B cell (primary cell): ENCODE measurements at regions not wholly inside any gene's neighbourhood (a gene's known extent, or its start where the extent isn't known, plus 50 kb on each side); places are given as distances from the start of the nearest gene placed in this dataset.
"Not testable (repeated sequence)": the region's sequence is repeated elsewhere in the genome, so short reads cannot be mapped to it uniquely, and the experiment has no call there.

Experiments
- ATAC-seq: fragments of 200-7000 bp; cut with Tn5 transposase; one replicate; pipeline ENCODE4 v1.10.0; 2021; ENCODE audit warnings: low read depth, mild to moderate bottlenecking, moderate number of reproducible peaks, moderate library complexity
- CTCF ChIA-PET: fragments of 350-600 bp; sonication (Branson Sonifier 250); formaldehyde crosslinking; loops from one replicate; lab custom pipeline; 2021; ENCODE audit warnings: antibody characterized with exemption, inconsistent platforms; lab: Charles Lee
- POLR2A ChIA-PET: fragments of 350-600 bp; sonication (Branson Sonifier 250); formaldehyde crosslinking; loops from one replicate; lab custom pipeline; 2021; ENCODE audit warnings: antibody characterized with exemption; lab: Charles Lee
- DNase-seq: peaks from one replicate; pipeline ENCODE4 v3.0.0; 2013
- H2AFZ ChIP-seq: 2 replicates; pipeline ENCODE4 v1.6.1; 2012; ENCODE audit warnings: mild to moderate bottlenecking, low read depth, low read length; ENCODE audit not compliant: insufficient read depth, poor library complexity, severe bottlenecking
- H3K27ac ChIP-seq, 2 donors: 1 replicate in 1 of 2; 2 replicates in 1 of 2; pipeline ENCODE4 v1.5.1; 2012 to 2013; ENCODE audit warnings: low read length in 2 of 2, mild to moderate bottlenecking in 2 of 2, moderate library complexity in 1 of 2
- H3K27me3 ChIP-seq, 4 experiments: fragments of 200-600 bp in 1 of 4; sonication (generic) in 1 of 4; replicated peaks in 1 of 4; 1 replicate in 2 of 4; 2 replicates in 2 of 4; pipeline versions ENCODE4 v1.6.1 to v1.7.0; 2013 to 2016; ENCODE audit warnings: low read length in 3 of 4, mild to moderate bottlenecking in 2 of 4, mixed read lengths in 1 of 4, moderate library complexity in 1 of 4; ENCODE audit not compliant: insufficient read depth in 4 of 4, control insufficient read depth in 3 of 4; ENCODE audit errors: control extremely low read depth in 1 of 4
- H3K36me3 ChIP-seq, 2 experiments: replicated peaks in 1 of 2; 1 replicate in 1 of 2; 2 replicates in 1 of 2; pipeline versions ENCODE4 v1.6.1 to v1.7.1; 2013; ENCODE audit warnings: low read length in 1 of 2; ENCODE audit not compliant: insufficient read depth in 2 of 2, control insufficient read depth in 1 of 2; ENCODE audit errors: control extremely low read depth in 1 of 2, extremely low read depth in 1 of 2
- H3K4me1 ChIP-seq, 2 donors: fragments of 200-600 bp in 1 of 2; sonication (generic) in 1 of 2; 1 replicate in 1 of 2; 2 replicates in 1 of 2; pipeline versions ENCODE4 v1.5.1 to v1.6.1; 2013 to 2017; ENCODE audit warnings: low read length in 2 of 2; ENCODE audit not compliant: control insufficient read depth in 2 of 2, insufficient read depth in 2 of 2
- H3K4me2 ChIP-seq: replicated peaks from 2 replicates; pipeline ENCODE3; 2012; ENCODE audit warnings: mild to moderate bottlenecking, low read depth, low read length; ENCODE audit not compliant: poor library complexity, severe bottlenecking
- H3K4me3 ChIP-seq, 5 experiments: fragments of 200-600 bp in 1 of 5; sonication (generic) in 1 of 5; 1 replicate in 3 of 5; 2 replicates in 2 of 5; pipeline versions ENCODE4 v1.5.1 to v1.7.0; 2011 to 2016; ENCODE audit warnings: low read length in 4 of 5, mild to moderate bottlenecking in 4 of 5, low read depth in 2 of 5, control low read depth in 1 of 5, moderate library complexity in 1 of 5; ENCODE audit not compliant: insufficient read depth in 1 of 5; ENCODE audit errors: control extremely low read depth in 1 of 5, extremely low read depth in 1 of 5
- H3K79me2 ChIP-seq: fragments of 200-600 bp; sonication (generic); one replicate; pipeline ENCODE4 v1.6.0; 2016; ENCODE audit warnings: low read length; ENCODE audit not compliant: control insufficient read depth, insufficient read depth
- H3K9ac ChIP-seq: fragments of 200-600 bp; sonication (generic); 2 replicates; pipeline ENCODE4 v1.6.1; 2017; ENCODE audit warnings: mild to moderate bottlenecking, low read length, moderate library complexity
- H3K9me3 ChIP-seq, 3 donors: one replicate each; pipeline versions ENCODE4 v1.6.1 to v1.7.1; 2013; ENCODE audit warnings: low read length in 2 of 3; ENCODE audit not compliant: control insufficient read depth in 2 of 3, insufficient read depth in 1 of 3; ENCODE audit errors: control extremely low read depth in 1 of 3
- H4K20me1 ChIP-seq: 2 replicates; pipeline ENCODE4 v1.6.0; 2012; ENCODE audit warnings: mild to moderate bottlenecking, low read length; ENCODE audit not compliant: insufficient read depth, control insufficient read depth, poor library complexity, severe bottlenecking
- H3K27ac Mint-ChIP-seq: one replicate; pipeline ENCODE4 v1.8.0; 2021; ENCODE audit warnings: mixed read lengths
- H3K27me3 Mint-ChIP-seq: one replicate; pipeline ENCODE4 v1.8.0; 2021; ENCODE audit warnings: mixed read lengths
- H3K4me1 Mint-ChIP-seq: one replicate; pipeline ENCODE4 v1.8.0; 2021; ENCODE audit warnings: mixed read lengths
- H3K4me3 Mint-ChIP-seq: one replicate; pipeline ENCODE4 v1.8.0; 2021; ENCODE audit warnings: mixed read lengths
- H3K9me3 Mint-ChIP-seq: one replicate; pipeline ENCODE4 v1.8.0; 2022; ENCODE audit warnings: mixed read lengths; ENCODE audit not compliant: insufficient read depth
- EZH2 ChIP-seq: IDR thresholded peaks from 2 replicates; pipeline ENCODE4 v1.6.1; 2012; ENCODE audit warnings: borderline replicate concordance, low read depth, mild to moderate bottlenecking, moderate library complexity, low read length; ENCODE audit not compliant: insufficient read depth, poor library complexity, severe bottlenecking
- whole genome bisulfite sequencing: methylation state at CpG from one replicate; pipeline ENCODE4 v1.1.5; 2013; ENCODE audit warnings: missing lambda C conversion rate; ENCODE audit not compliant: insufficient coverage; 5-methylcytosine and 5-hydroxymethylcytosine counted together
- intact Hi-C: fragments of 100-400 bp; cut with micrococcal nuclease; formaldehyde crosslinking; loops from one replicate; pipeline ENCODE4 v1.10.0; 2022
- TF ChIP-seq, protein P1 (sequence below): fragments of 200-600 bp; IDR thresholded peaks from one replicate; pipeline ENCODE4 v1.8.0; 2022; ENCODE audit warnings: antibody characterized with exemption, mild to moderate bottlenecking

DNA sequence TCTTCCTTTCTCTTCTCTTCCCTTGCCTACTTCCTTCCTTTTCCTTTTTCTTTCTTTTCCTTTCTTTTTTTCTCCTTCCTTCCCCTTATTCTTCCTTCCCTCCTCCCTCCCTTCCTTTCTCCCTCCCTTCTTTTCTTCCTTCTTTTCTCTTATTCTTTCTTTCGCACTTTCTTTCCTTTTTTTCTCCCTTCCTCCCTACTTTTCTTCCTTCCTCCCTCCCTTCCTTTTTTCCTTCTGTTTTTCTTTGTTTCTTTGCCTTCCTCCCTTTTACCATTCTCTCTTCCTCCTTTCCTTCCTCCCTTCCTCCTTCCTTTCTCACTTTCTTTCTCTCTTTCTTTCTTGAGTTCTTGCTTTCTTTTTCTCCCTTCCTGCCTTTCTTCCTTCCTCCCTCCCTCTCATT, 416.5 kb downstream of the ANKRD30B start:
- POLR2A ChIA-PET, H2AFZ ChIP-seq, H3K27me3 ChIP-seq, H3K9me3 Mint-ChIP-seq, H4K20me1 ChIP-seq, H3K9me3 ChIP-seq, H3K27ac Mint-ChIP-seq, H3K4me1 ChIP-seq, DNase-seq, H3K27ac ChIP-seq, intact Hi-C loops, H3K79me2 ChIP-seq, CTCF ChIA-PET, ATAC-seq, H3K9ac ChIP-seq, H3K4me3 ChIP-seq, H3K36me3 ChIP-seq, H3K4me1 Mint-ChIP-seq, H3K4me2 ChIP-seq, H3K27me3 Mint-ChIP-seq, H3K4me3 Mint-ChIP-seq: not testable (repeated sequence)
- 94% methylated on average over 1 of the region's 1 CpG for WGBS

DNA sequence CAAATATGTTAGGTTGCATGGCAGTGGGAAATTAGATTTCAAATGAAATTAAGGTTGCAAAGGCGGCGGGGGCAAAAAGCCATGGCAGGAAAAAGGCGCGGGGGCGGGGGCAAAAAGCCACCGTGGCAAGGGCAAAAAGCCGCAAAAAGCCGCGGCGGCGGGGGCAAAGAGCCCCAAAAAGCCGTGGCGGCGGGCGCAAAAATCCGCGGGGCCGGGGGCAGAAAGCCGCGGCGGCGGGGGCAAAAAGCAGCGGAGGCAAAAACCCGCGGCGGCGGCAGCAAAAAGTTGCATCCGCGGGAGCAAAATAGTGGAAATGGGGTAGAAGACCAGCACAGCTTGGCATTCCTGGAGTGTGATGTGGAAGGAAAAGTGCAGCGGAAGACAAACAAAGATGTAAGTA, 417.1 kb downstream of the ANKRD30B start:
- H3K36me3 ChIP-seq: no peaks in the 10 kb centered on the region
- no peaks in the 10 kb centered on the region for H3K9me3 Mint-ChIP-seq
- no peaks in the 10 kb centered on the region for H3K4me1 ChIP-seq
- CTCF ChIA-PET: no interaction called here
- H3K27me3 Mint-ChIP-seq: no peaks in the 10 kb centered on the region
- no peak for ATAC-seq
- no peak overlapping the region for H3K4me3 ChIP-seq
- no peaks in the 10 kb centered on the region for H3K79me2 ChIP-seq
- no peak overlapping the region for H2AFZ ChIP-seq
- intact Hi-C loops: no loop called here
- WGBS: 18% methylated on average over 30 of the region's 30 CpGs
- no peak overlapping the region for H3K4me2 ChIP-seq
- no peak overlapping the region for H3K4me3 Mint-ChIP-seq
- H4K20me1 ChIP-seq: no peaks in the 10 kb centered on the region
- H3K9me3 ChIP-seq: peaks cover 0 to 4% (median 0%) of the 10 kb centered on the region in 3 donors
- no peak overlapping the region for H3K27ac Mint-ChIP-seq
- H3K9ac ChIP-seq: no peak overlapping the region
- no peaks in the 10 kb centered on the region for H3K27me3 ChIP-seq
- no peaks in the 10 kb centered on the region for H3K4me1 Mint-ChIP-seq
- POLR2A ChIA-PET: no interaction called here
- H3K27ac ChIP-seq: no peak overlapping the region
- DNase-seq: no peak
- TF ChIP-seq, protein P1, sequence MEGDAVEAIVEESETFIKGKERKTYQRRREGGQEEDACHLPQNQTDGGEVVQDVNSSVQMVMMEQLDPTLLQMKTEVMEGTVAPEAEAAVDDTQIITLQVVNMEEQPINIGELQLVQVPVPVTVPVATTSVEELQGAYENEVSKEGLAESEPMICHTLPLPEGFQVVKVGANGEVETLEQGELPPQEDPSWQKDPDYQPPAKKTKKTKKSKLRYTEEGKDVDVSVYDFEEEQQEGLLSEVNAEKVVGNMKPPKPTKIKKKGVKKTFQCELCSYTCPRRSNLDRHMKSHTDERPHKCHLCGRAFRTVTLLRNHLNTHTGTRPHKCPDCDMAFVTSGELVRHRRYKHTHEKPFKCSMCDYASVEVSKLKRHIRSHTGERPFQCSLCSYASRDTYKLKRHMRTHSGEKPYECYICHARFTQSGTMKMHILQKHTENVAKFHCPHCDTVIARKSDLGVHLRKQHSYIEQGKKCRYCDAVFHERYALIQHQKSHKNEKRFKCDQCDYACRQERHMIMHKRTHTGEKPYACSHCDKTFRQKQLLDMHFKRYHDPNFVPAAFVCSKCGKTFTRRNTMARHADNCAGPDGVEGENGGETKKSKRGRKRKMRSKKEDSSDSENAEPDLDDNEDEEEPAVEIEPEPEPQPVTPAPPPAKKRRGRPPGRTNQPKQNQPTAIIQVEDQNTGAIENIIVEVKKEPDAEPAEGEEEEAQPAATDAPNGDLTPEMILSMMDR: no peak
- TF ChIP-seq EZH2: no peak
